ENCODE measurements at regions not wholly inside any gene's neighbourhood (a gene's known extent, or its start where the extent isn't known, plus 50 kb on each side); places are given as distances from the start of the nearest gene placed in this dataset.

- TF ChIP-seq, protein P1, sequence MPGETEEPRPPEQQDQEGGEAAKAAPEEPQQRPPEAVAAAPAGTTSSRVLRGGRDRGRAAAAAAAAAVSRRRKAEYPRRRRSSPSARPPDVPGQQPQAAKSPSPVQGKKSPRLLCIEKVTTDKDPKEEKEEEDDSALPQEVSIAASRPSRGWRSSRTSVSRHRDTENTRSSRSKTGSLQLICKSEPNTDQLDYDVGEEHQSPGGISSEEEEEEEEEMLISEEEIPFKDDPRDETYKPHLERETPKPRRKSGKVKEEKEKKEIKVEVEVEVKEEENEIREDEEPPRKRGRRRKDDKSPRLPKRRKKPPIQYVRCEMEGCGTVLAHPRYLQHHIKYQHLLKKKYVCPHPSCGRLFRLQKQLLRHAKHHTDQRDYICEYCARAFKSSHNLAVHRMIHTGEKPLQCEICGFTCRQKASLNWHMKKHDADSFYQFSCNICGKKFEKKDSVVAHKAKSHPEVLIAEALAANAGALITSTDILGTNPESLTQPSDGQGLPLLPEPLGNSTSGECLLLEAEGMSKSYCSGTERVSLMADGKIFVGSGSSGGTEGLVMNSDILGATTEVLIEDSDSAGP (CRISPR knock-in tag; IDR thresholded peaks at IDR 0.05) = no peak
Observed at GRCh38 chr5:82785882-82786509, 291.2 kb downstream of the TMEM167A start (continued).

DNA sequence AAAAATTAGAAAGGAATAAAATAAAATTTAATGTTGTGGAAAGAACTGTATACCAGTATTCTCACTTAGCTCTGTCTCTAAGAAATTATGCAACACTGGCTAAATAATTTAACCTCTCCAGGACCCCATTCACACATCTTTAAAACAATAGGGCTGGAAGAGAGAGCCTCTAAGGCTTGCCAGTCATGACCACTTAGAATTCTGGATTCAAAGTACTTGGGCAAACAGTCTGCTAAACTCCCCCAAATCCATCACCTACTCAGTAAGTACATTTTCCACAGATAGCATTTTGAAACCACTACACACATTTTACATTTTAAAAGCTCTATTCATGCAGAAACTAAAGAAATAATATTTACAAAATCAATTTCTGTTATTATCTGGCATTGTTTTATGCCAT is 291.7 kb downstream of the TMEM167A start:
- in situ Hi-C loops (cut with MboI) (loop anchor here (25.0 kb wide), 1 partner anchor 423 kb away; no protein-coding TSS in a partner anchor), intact Hi-C loops (cut with micrococcal nuclease) (no loop called here)
- H3K27me3 ChIP-seq (ENCODE audit: control insufficient read depth in 2 of 2, insufficient read depth in 2 of 2, low read length in 2 of 2) = no peaks in the 10 kb centered on the region; a peak in 1 of 5 replicates
- no peak overlapping the region for H3K27ac ChIP-seq (ENCODE audit: extremely low read depth, low read depth, low read length)
- no peaks in the 10 kb centered on the region for H4K20me1 ChIP-seq (replicated peaks; ENCODE audit: control insufficient read depth, insufficient read depth, low read length)
- H3K9me3 ChIP-seq (replicated peaks; ENCODE audit: control insufficient read depth, insufficient read depth, low read depth, low read length) = no peaks in the 10 kb centered on the region
- DNase-seq (ENCODE audit: extremely low read depth in 1 of 4, low spot score in 3 of 4) = no peak
- no peaks in the 10 kb centered on the region for H3K4me1 ChIP-seq (replicated peaks in 1 of 2; ENCODE audit: control insufficient read depth in 2 of 2, insufficient read depth in 2 of 2, low read length in 2 of 2)
- no TSS peak for BruUV-seq (replicated peaks)
- no peaks in the 10 kb centered on the region for H3K36me3 ChIP-seq (ENCODE audit: control insufficient read depth, insufficient read depth, low read length)
- ChIA-PET CTCF (ENCODE audit: low intra/inter-chr PET ratio) (no interaction called here), POLR2A (no interaction called here)
- H3K9ac ChIP-seq (ENCODE audit: insufficient read depth in 1 of 2, low read depth in 2 of 2, low read length in 2 of 2) = no peak overlapping the region
- no peak for FAIRE-seq
- H3K9me1 ChIP-seq (ENCODE audit: control insufficient read depth, insufficient read depth, low read length) = no peaks in the 10 kb centered on the region
- no peak for ATAC-seq
- no peak overlapping the region for H2AFZ ChIP-seq (ENCODE audit: low read depth, low read length)
- TF ChIP-seq ADNP (tag; IDR thresholded peaks at IDR 0.05) = no peak
- TF ChIP-seq SRSF3 (IDR thresholded peaks at IDR 0.05; ENCODE audit: insufficient read depth, low read length) = no peak
- TF ChIP-seq, protein P2, sequence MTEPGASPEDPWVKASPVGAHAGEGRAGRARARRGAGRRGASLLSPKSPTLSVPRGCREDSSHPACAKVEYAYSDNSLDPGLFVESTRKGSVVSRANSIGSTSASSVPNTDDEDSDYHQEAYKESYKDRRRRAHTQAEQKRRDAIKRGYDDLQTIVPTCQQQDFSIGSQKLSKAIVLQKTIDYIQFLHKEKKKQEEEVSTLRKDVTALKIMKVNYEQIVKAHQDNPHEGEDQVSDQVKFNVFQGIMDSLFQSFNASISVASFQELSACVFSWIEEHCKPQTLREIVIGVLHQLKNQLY (CRISPR knock-in tag; conservative IDR thresholded peaks at IDR 0.05) = no peak
- no peak for TF ChIP-seq EWSR1 (IDR thresholded peaks at IDR 0.05; ENCODE audit: borderline replicate concordance, low read depth, partially characterized antibody)
- no peak for TF ChIP-seq POLR2AphosphoS5 (IDR thresholded peaks at IDR 0.05; ENCODE audit: control insufficient read depth, insufficient read depth, low read depth, low read length)
- TF ChIP-seq KAT7 (CRISPR knock-in tag; IDR thresholded peaks at IDR 0.05; ENCODE audit: borderline replicate concordance) = no peak
- H3K4me3 ChIP-seq = no peak overlapping the region
- H3K4me2 ChIP-seq (ENCODE audit: insufficient read depth, low read length) = no peak overlapping the region
- H3K79me2 ChIP-seq (ENCODE audit: control insufficient read depth, insufficient read depth, low read length) = no peaks in the 10 kb centered on the region
